DMS53 treated with DMSO at 0.1 percent for 48 hours (cell line): ENCODE measurements at regions not wholly inside any gene's neighbourhood (a gene's known extent, or its start where the extent isn't known, plus 50 kb on each side); places are given as distances from the start of the nearest gene placed in this dataset.

Experiments used
- DNase-seq: peaks from one replicate; lab custom pipeline; 2025; ENCODE audit not compliant: unreplicated experiment; lab: John Stamatoyannopoulos, UW

GRCh38 chr13:106383791-106384190 is 151.7 kb downstream of the EFNB2 start:
- no peak for DNase-seq

GRCh38 chr13:106382534-106382933 is 152.9 kb downstream of the EFNB2 start:
- no peak for DNase-seq

DNA sequence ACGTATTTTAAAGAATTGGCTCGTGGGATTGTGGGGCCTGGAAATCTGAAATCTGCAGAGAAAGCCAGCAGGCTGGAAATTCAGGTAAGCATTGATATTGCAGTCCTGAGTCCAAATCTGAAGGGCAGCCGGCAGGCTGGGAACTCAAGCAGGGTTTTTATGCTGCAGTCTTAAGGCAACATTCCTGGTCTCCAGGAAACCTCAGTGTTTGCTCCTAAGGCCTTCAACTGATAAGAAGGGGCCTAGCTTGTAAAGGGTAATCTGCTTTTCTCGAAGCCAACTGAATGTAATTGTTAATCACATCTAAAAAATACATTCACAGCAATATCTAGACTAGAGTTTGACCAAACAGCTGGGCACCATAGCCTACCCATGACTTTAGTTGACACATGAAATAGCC is 154.4 kb downstream of the EFNB2 start:
- no peak for DNase-seq

GRCh38 chr13:106377931-106378662 is 157.4 kb downstream of the EFNB2 start:
- DNase-seq = no peak

DNA sequence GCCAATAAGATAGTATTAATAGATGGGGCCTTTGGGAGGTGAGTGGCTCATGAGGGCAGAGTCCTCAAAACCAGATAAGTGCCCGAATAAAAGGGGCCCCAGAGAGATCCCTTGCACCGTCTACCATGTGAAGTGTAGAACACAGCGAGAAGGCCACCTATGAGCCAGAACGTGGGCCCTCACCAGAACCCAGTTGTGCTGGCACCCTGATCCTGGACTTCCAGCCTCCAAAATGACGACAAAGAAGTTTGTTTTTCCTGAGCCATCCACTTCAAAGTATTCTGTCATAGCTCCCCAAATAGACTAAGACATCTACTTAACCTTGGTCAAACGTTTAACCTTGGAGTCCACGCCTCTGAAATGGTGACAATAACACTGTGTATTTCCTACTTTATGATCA is 158.1 kb downstream of the EFNB2 start:
- DNase-seq = no peak

GRCh38 chr13:106376401-106377112 is 158.9 kb downstream of the EFNB2 start:
- DNase-seq = peak; percentile 14

- DNase-seq = no peak
These were observed 160.4 kb downstream of the EFNB2 start for GRCh38 chr13:106375085-106375484.

DNA sequence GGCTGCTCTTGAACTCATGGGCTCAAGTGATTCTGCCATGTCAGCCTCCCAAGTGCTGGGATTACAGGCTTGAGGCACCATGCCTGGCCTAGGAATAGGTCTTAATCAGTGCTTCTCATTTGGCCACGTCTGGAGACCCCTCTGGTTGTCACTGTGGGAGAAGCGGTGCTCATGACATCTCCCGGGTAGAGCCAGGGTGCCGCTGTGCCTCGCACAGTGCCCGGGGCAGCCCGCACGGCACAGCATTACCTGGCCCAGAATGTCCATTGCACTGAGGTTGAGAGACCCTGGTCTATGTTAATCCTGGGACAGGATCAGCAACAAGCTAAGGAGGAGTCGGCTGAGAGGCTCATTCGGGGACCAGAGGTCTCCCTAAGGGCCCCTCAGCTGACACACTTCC is 160.8 kb downstream of the EFNB2 start:
- no peak for DNase-seq

DNA sequence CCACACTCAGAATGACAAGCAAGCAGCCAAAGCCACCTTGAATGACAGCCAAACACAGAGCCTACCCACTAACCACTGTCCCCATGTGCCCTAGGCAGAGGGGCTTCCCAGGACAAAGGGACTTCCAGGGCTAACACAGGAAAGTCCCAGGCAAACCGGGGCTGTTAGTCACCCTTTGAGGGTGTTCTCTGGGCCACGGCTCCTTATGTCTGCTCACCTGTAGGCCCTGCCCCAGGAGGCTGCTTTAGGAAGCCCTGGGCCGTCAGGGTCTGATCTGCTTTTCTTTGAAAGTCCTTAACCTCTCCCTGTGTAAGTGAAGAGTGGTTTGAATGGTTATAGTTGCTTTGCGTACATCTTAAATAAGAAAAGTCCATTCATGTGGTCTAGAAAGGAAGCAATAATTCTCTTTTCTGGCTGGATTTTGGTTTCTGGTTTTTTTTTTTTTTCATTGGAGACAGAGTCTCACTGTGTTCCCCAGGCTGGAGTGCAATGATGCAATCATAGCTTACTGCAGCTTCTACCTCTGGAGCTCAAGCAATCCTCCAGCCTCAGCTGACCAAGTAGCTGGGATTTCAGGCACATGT is 161.4 kb downstream of the EFNB2 start:
- DNase-seq = no peak

GRCh38 chr13:106373304-106373988 is 162.0 kb downstream of the EFNB2 start:
- DNase-seq = peak; percentile 9

GRCh38 chr13:106372199-106373155 is 163.0 kb downstream of the EFNB2 start:
- no peak for DNase-seq

- DNase-seq = no peak
These were observed 164.4 kb downstream of the EFNB2 start for GRCh38 chr13:106371024-106371423.

GRCh38 chr13:106369858-106370257 is 165.6 kb downstream of the EFNB2 start:
- DNase-seq = no peak

DNA sequence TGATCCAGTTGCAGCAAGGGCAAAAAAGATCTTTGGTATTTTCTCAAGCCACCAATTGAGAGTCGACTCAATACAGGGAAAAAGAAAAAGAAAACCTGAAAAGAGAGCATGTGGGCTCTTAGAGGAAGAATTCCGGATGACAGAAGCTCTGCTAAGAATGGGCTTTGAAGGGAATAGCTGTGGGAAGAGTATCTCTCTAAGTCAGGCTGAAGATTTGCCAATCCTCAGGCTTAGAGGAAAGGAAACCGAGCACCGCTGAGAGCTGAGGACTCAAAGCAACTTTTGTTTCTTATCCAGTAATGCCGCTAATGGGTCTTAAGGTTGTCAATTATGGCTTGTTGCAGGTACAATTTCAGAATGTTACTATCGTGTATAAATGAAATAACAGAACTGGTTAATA is 166.4 kb downstream of the EFNB2 start:
- no peak for DNase-seq

GRCh38 chr13:106367361-106367971 is 168.0 kb downstream of the EFNB2 start:
- no peak for DNase-seq

- DNase-seq = no peak
These were observed 172.8 kb downstream of the EFNB2 start for GRCh38 chr13:106362707-106363106.

DNA sequence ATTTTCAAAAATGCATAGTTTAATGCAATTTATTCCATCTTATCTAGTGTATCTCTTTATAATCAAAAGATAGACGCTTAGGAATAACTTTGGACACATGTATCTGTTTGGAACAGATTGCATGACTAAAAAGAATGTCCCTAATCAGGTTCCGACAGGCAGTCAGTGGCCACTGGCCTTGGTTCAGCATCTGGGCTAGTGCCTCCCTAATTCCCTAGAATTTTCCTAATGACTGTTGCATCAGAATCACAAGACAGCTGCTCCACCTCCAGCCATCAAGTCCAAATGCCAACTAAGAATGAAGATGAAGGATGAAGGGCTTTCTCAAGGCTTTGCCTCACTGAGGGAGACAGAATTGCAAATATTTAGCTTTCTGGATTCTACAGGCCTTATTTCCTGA is 173.8 kb downstream of the EFNB2 start:
- no peak for DNase-seq

DNA sequence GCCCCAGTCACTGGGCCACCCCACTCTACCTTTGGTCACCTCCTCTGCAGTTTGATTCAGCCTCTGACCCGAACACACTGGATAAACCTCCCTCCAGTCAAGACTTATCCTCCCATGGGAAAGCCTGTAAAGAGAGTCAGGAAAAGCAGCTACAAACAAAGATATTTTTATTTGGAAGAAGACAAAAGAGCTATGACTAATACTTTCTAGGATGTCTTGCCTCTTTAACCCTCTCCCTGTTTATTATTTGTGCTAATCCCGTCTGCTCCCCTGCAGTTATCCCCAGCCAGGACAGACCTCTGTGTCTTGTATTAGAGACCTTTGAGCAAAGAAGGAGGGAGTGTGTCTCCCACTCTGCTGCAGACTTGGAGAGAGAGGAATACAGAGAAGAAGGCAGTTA is 178.3 kb downstream of the EFNB2 start:
- no peak for DNase-seq

DNA sequence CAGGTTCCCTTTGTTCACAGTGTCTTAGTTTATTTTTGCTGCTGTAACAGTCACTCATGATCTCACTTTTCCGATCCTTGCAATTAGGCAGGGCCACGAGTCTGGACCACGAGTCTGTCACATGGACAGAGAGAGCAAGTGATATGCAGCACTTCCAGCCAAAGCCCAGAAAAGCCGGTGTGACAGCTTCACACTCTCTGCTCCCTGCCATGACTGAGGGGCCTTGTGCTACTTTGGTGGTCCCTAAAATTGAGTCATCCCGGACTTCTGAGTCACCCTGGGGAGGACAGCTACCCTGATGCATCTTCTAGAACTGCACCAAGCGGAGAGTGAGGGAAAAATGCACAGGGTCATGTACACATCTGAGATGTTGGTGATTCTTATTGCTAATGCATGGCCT is 179.6 kb downstream of the EFNB2 start:
- no peak for DNase-seq

- DNase-seq = no peak
These were observed 180.5 kb downstream of the EFNB2 start for GRCh38 chr13:106354961-106355360.
